Neural progenitor cell (in vitro differentiated cells): ENCODE measurements at regions not wholly inside any gene's neighbourhood (a gene's known extent, or its start where the extent isn't known, plus 50 kb on each side); places are given as distances from the start of the nearest gene placed in this dataset.

Experiments
- DNase-seq: peaks from one replicate; pipeline ENCODE4 v3.0.0-alpha.2; 2016; ENCODE audit warnings: low spot score
- H2AFZ ChIP-seq: fragments of 200-600 bp; sonication (generic); replicated peaks from 2 replicates; pipeline ENCODE4 v1.6.1; 2016; ENCODE audit warnings: antibody characterized with exemption
- H3F3A ChIP-seq: fragments of 200-600 bp; sonication (generic); 2 replicates; pipeline ENCODE4 v1.6.1; 2016; ENCODE audit warnings: antibody characterized with exemption, low read depth
- H3K27ac ChIP-seq: fragments of 200-600 bp; sonication (generic); 2 replicates; pipeline ENCODE4 v1.5.1; 2016; ENCODE audit warnings: mild to moderate bottlenecking
- H3K27me3 ChIP-seq: fragments of 200-600 bp; sonication (generic); 2 replicates; pipeline ENCODE4 v1.6.1; 2016; ENCODE audit warnings: mild to moderate bottlenecking, moderate library complexity
- H3K36me3 ChIP-seq: fragments of 200-600 bp; sonication (generic); 2 replicates; pipeline ENCODE4 v1.5.1; 2016
- H3K4me1 ChIP-seq: fragments of 200-600 bp; sonication (generic); 2 replicates; pipeline ENCODE4 v1.6.1; 2016; ENCODE audit warnings: mixed run types
- H3K4me2 ChIP-seq: fragments of 200-600 bp; sonication (generic); 2 replicates; pipeline ENCODE4 v1.6.1; 2016
- H3K4me3 ChIP-seq: fragments of 200-600 bp; sonication (generic); 2 replicates; pipeline ENCODE4 v1.5.1; 2016
- H3K79me2 ChIP-seq: fragments of 200-600 bp; sonication (generic); 2 replicates; pipeline ENCODE4 v1.6.1; 2016; ENCODE audit warnings: low read depth
- H3K9ac ChIP-seq: fragments of 200-600 bp; sonication (generic); 2 replicates; pipeline ENCODE4 v1.6.1; 2016
- H3K9me3 ChIP-seq: fragments of 200-600 bp; sonication (generic); 2 replicates; pipeline ENCODE4 v1.5.1; 2016; ENCODE audit warnings: low read depth
- H4K20me1 ChIP-seq: fragments of 200-600 bp; sonication (generic); 2 replicates; pipeline ENCODE4 v1.6.1; 2016; ENCODE audit warnings: low read depth
- H3K27ac Mint-ChIP-seq: 3 replicates; pipeline ENCODE4 v1.8.0; 2021; ENCODE audit warnings: mixed read lengths
- H3K27me3 Mint-ChIP-seq: 2 replicates; pipeline ENCODE4 v1.8.0; 2022; ENCODE audit warnings: low read depth, mild to moderate bottlenecking, inconsistent platforms, moderate library complexity, mixed read lengths; ENCODE audit not compliant: insufficient read depth
- H3K36me3 Mint-ChIP-seq: 3 replicates; pipeline ENCODE4 v1.8.0; 2021; ENCODE audit warnings: mixed read lengths
- H3K4me1 Mint-ChIP-seq: 3 replicates; pipeline ENCODE4 v1.8.0; 2021; ENCODE audit warnings: mixed read lengths
- H3K4me3 Mint-ChIP-seq: 3 replicates; pipeline ENCODE4 v1.8.0; 2021; ENCODE audit warnings: mild to moderate bottlenecking, moderate library complexity, mixed read lengths
- H3K9me3 Mint-ChIP-seq: 3 replicates; pipeline ENCODE4 v1.8.0; 2020; ENCODE audit warnings: mixed read lengths
- CTCF ChIP-seq: fragments of 200-600 bp; sonication (generic); IDR thresholded peaks from 2 replicates; pipeline ENCODE4 v1.5.1; 2017; ENCODE audit warnings: antibody characterized with exemption, mild to moderate bottlenecking
- EZH2 ChIP-seq: fragments of 200-600 bp; sonication (generic); IDR thresholded peaks from 2 replicates; pipeline ENCODE4 v1.6.1; 2017; ENCODE audit warnings: antibody characterized with exemption, mild to moderate bottlenecking, moderate library complexity
- EZH2phosphoT487 ChIP-seq: fragments of 200-600 bp; sonication (generic); IDR thresholded peaks from 2 replicates; pipeline ENCODE4 v1.6.1; 2017; ENCODE audit warnings: antibody characterized with exemption

DNA sequence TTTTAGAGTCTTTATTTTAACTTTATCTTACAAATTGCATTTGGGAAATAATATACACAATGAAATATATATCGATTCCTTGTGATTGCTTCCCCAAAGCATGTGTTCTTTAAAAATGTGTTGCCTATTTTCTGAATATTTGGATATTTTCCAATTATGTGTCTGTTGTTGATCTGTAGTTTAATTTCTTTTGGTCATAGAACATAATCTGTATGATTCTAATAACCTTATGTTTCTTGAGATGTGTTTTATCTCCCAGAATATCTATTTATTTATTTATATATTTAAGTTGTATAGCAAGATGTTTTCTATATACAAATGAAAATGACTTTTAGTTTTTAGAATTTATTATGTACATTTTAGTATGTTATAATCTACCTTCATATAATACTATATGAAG, 710.8 kb upstream of the PCDH20 start:
- DNase-seq, result no peak
- Histone ChIP-seq H3K4me1 (peaks cover 14% of the 10 kb centered on the region), H3K9ac (no peak overlapping the region), H3K4me2 (no peak overlapping the region), H3K27me3 (no peaks in the 10 kb centered on the region), H3K36me3 (no peaks in the 10 kb centered on the region), H3K27ac (no peak overlapping the region), H3F3A (peaks cover 8% of the 10 kb centered on the region), H3K4me3 (no peak overlapping the region), H3K9me3 (no peaks in the 10 kb centered on the region), H2AFZ (no peak overlapping the region), H3K79me2 (no peaks in the 10 kb centered on the region), H4K20me1 (no peaks in the 10 kb centered on the region)
- peaks cover 16% of the 10 kb centered on the region for H3K4me1 Mint-ChIP-seq
- no peak overlapping the region for H3K4me3 Mint-ChIP-seq
- no peak overlapping the region for H3K27ac Mint-ChIP-seq
- H3K9me3 Mint-ChIP-seq, result peaks cover 4% of the 10 kb centered on the region
- TF ChIP-seq EZH2phosphoT487, result no peak
- TF ChIP-seq CTCF, result no peak
- TF ChIP-seq EZH2, result no peak
- H3K27me3 Mint-ChIP-seq, result peaks cover 2% of the 10 kb centered on the region
- peaks cover 2% of the 10 kb centered on the region for H3K36me3 Mint-ChIP-seq

DNA sequence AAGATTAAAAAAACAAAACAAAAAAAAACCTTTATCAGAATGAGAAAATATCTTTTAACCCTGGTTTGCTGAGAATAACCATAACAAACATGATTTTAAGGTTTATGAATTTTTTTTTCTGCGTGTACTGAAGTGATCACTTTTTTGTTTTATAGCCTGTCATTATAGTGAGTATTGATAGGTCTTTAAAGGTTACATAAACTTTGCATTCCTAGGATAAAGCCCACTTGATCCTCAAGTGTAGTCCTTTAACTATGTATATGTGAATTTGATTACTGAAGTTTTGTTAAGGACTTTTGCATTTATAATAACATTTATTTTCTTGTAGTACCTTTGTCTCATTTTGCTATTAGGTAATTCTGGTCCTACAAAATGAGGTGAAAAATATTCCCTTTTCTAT, 709.8 kb upstream of the PCDH20 start:
- no peaks in the 10 kb centered on the region for H3K36me3 Mint-ChIP-seq
- H3K4me1 Mint-ChIP-seq, result peaks cover 12% of the 10 kb centered on the region
- Histone ChIP-seq H3K4me3 (no peak overlapping the region), H3K4me2 (no peak overlapping the region), H3K9ac (no peak overlapping the region), H3K27ac (no peak overlapping the region), H3F3A (peaks cover 6% of the 10 kb centered on the region), H3K79me2 (no peaks in the 10 kb centered on the region), H3K36me3 (no peaks in the 10 kb centered on the region), H3K4me1 (peaks cover 10% of the 10 kb centered on the region), H2AFZ (no peak overlapping the region), H3K9me3 (no peaks in the 10 kb centered on the region), H4K20me1 (no peaks in the 10 kb centered on the region), H3K27me3 (no peaks in the 10 kb centered on the region)
- H3K27me3 Mint-ChIP-seq, result peaks cover 2% of the 10 kb centered on the region
- H3K4me3 Mint-ChIP-seq, result no peak overlapping the region
- peaks cover 2% of the 10 kb centered on the region for H3K9me3 Mint-ChIP-seq
- TF ChIP-seq CTCF (no peak), EZH2 (no peak), EZH2phosphoT487 (no peak)
- H3K27ac Mint-ChIP-seq, result no peak overlapping the region
- no peak for DNase-seq

GRCh38 chr13:62123409-62123808, 707.8 kb upstream of the PCDH20 start:
- Histone ChIP-seq H3K4me1 (no peaks in the 10 kb centered on the region), H3K27me3 (no peaks in the 10 kb centered on the region), H3K4me3 (no peak overlapping the region), H4K20me1 (no peaks in the 10 kb centered on the region), H3F3A (no peaks in the 10 kb centered on the region), H3K27ac (no peak overlapping the region), H3K9ac (no peak overlapping the region), H3K36me3 (no peaks in the 10 kb centered on the region), H3K9me3 (no peaks in the 10 kb centered on the region), H2AFZ (no peak overlapping the region), H3K4me2 (no peak overlapping the region), H3K79me2 (no peaks in the 10 kb centered on the region)
- Mint-ChIP-seq H3K36me3 (no peaks in the 10 kb centered on the region), H3K27me3 (peaks cover 2% of the 10 kb centered on the region), H3K9me3 (peaks cover 2% of the 10 kb centered on the region), H3K4me3 (no peak overlapping the region), H3K4me1 (no peaks in the 10 kb centered on the region), H3K27ac (no peak overlapping the region)
- DNase-seq, result no peak
- TF ChIP-seq CTCF (no peak), EZH2 (no peak), EZH2phosphoT487 (no peak)
